ENCODE measurements at regions not wholly inside any gene's neighbourhood (a gene's known extent, or its start where the extent isn't known, plus 50 kb on each side); places are given as distances from the start of the nearest gene placed in this dataset.
"Not testable (repeated sequence)": the region's sequence is repeated elsewhere in the genome, so short reads cannot be mapped to it uniquely, and the experiment has no call there.

DNA sequence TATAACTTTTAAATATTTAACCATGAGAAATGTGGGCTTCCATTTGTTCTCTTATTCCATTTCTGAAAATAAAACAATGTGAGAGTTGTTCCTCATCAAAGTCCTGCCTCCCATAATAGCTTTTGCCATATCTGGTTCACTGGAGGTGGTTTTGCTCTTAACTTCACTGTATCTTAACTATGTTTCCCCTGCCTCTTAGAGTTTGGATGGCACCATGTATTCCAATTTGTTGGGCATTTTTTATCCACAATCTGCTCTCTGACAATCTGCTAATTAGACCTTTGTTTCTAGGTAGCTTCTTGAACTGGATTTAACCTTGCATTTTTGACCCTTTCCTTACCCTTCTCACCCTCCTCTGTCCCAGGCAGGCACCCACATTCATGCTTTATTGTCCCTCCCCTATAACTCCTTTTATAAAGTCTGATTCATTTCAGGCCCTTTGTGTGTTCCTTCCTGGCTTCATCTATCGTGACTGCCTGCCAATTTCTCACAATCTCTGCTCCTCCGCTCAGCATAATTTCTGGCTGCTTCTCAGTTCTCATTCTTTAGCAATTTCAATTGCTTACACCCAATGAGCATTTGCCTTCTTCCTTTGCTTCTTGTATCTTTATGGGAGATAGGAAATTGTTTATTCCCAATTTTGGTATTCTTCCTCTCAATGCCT, 144.2 kb upstream of the ARHGEF26 start:
- Mint-ChIP-seq H3K27ac (no peak overlapping the region), H3K36me3 (ENCODE audit: low read depth) (no peaks in the 10 kb centered on the region), H3K27me3 (no peaks in the 10 kb centered on the region), H3K4me1 (no peaks in the 10 kb centered on the region), H3K4me3 (no peak overlapping the region), H3K9me3 (no peaks in the 10 kb centered on the region)
- no peak for TF ChIP-seq CTCF (IDR thresholded peaks at IDR 0.05)
- ChIA-PET POLR2A (no interaction called here), CTCF (no interaction called here)
- intact Hi-C loops (cut with micrococcal nuclease) = no loop called here
- DNase-seq (no peak), ATAC-seq (ENCODE audit: low read depth) (no peak)

DNA sequence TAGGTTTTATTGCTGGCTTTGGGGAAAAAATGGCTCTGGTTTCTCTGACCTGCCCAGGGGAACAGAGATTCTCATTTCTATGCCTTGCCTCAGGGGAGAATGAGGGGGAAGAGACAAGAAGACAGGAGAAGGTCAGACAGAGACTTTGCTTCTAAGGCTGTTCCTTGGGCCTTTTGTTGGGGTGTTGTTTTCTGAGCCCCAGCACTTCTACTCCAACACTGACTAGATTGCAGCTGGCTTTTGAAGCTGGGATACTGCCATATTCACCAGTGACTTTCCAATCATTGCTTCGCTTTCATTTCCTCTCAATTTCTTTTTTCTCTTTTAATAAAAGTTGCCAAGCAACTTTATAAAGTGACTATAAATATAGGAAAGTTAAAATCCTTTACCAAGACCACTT, 143.2 kb upstream of the ARHGEF26 start:
- ATAC-seq (ENCODE audit: low read depth) (no peak), DNase-seq (no peak)
- H3K9me3 Mint-ChIP-seq = no peaks in the 10 kb centered on the region
- TF ChIP-seq CTCF (IDR thresholded peaks at IDR 0.05) = no peak
- ChIA-PET CTCF (no interaction called here), POLR2A (no interaction called here)
- H3K27me3 Mint-ChIP-seq = no peaks in the 10 kb centered on the region
- intact Hi-C loops (cut with micrococcal nuclease) = no loop called here
- H3K27ac Mint-ChIP-seq = no peak overlapping the region
- no peaks in the 10 kb centered on the region for H3K36me3 Mint-ChIP-seq (ENCODE audit: low read depth)
- H3K4me1 Mint-ChIP-seq = no peaks in the 10 kb centered on the region
- H3K4me3 Mint-ChIP-seq = no peak overlapping the region

DNA sequence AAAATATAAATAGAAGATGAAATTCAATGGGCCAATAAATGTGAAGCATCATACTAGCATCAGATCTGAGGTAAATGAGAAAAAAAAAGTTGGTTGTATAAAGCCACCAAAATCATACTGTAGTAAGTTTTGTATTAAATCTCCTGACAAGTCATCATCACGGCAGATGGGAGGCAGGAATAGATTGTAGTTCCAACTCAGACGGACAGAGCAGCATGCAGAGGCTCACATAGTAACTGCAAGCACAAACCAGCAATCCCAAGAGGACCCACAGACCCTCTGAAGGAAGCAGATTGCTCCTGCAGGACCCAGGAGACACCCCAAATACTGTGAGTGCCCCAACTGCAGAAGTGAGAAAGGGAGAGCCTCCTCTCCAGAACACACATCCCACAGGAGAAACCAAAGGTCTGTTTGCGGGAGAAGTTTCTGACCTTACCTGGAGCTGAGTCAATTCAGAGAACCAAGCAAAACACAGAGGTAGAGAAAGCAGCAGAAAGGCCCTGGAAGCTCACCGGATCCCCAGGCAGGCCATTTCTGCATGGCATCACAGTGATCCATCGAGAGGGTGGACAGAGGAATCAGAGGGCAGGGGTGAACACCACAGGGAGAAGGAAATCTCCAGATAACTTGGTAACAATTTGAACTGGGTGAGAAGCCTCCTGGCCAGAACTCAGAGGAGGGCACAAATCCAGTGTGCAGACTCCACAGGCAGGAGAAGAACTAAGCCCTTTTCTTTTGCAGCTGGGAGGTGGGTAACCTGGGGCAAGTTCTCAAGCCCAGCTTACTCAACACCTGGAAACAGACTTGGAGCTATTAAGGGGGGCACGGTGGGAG, 141.6 kb upstream of the ARHGEF26 start:
- Mint-ChIP-seq H3K27ac (no peak overlapping the region), H3K4me1 (no peaks in the 10 kb centered on the region), H3K36me3 (ENCODE audit: low read depth) (no peaks in the 10 kb centered on the region), H3K4me3 (no peak overlapping the region), H3K27me3 (no peaks in the 10 kb centered on the region), H3K9me3 (no peaks in the 10 kb centered on the region)
- DNase-seq (no peak), ATAC-seq (ENCODE audit: low read depth) (no peak)
- CTCF ChIA-PET = no interaction called here
- no peak for TF ChIP-seq CTCF (IDR thresholded peaks at IDR 0.05)
- intact Hi-C loops (cut with micrococcal nuclease) = no loop called here
- POLR2A ChIA-PET = no interaction called here

DNA sequence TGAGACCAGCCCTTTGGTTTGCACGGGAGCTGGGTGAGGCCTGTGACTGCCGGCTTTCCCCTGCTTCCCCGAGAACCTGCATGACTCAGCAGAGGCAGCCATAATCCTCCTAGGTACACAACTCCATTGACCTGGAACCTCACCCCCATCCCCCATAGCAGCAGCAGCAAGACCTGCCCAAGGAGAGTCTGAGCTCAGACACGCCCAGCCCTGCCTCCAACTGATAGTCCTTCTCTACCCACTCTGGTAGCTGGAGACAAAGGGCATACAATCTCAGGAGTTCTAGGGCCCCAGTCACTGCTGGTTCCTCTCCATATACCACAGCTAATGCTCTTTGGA, 141.0 kb upstream of the ARHGEF26 start:
- DNase-seq (no peak), ATAC-seq (ENCODE audit: low read depth) (no peak)
- no peak for TF ChIP-seq CTCF (IDR thresholded peaks at IDR 0.05)
- H3K4me1 Mint-ChIP-seq = no peaks in the 10 kb centered on the region
- H3K9me3 Mint-ChIP-seq = no peaks in the 10 kb centered on the region
- no peak overlapping the region for H3K27ac Mint-ChIP-seq
- ChIA-PET CTCF (no interaction called here), POLR2A (no interaction called here)
- H3K36me3 Mint-ChIP-seq (ENCODE audit: low read depth) = no peaks in the 10 kb centered on the region
- H3K4me3 Mint-ChIP-seq = no peak overlapping the region
- intact Hi-C loops (cut with micrococcal nuclease) = no loop called here
- H3K27me3 Mint-ChIP-seq = no peaks in the 10 kb centered on the region

DNA sequence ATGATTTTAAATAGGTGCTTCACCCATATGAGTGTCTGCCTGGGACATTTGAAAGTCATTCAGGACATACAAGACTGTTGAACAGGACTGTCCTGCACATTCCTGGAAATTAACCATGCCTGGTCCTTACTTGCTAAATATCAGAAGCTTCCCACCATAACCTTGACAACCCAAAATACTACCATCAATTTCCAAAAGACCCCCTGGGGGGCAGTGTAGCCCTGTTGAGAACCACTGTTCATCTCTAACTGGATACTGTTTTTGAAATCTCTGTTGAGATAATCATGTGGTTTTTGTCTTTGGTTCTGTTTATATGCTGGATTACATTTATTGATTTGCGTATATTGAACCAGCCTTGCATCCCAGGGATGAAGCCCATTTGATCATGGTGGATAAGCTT, 123.8 kb upstream of the ARHGEF26 start:
- intact Hi-C loops (cut with micrococcal nuclease); CTCF ChIA-PET; H3K4me1 Mint-ChIP-seq; H3K9me3 Mint-ChIP-seq; DNase-seq; POLR2A ChIA-PET; H3K27me3 Mint-ChIP-seq; H3K27ac Mint-ChIP-seq; H3K36me3 Mint-ChIP-seq (ENCODE audit: low read depth); H3K4me3 Mint-ChIP-seq; ATAC-seq (ENCODE audit: low read depth): not testable (repeated sequence)
